Left kidney (tissue), 1 donor: ENCODE measurements at regions not wholly inside any gene's neighbourhood (a gene's known extent, or its start where the extent isn't known, plus 50 kb on each side); places are given as distances from the start of the nearest gene placed in this dataset.
A peak's percentile ranks its signal among the peaks of the same experiment; 100 is the strongest.
"Not testable (repeated sequence)": the region's sequence is repeated elsewhere in the genome, so short reads cannot be mapped to it uniquely, and the experiment has no call there.

Experiments used
- DNase-seq: peaks from one replicate; pipeline ENCODE4 v3.0.0-alpha.2; 2013

GRCh38 chr17:36695710-36696109 is 94.3 kb downstream of the MRM1 start:
- not testable (repeated sequence) for DNase-seq

GRCh38 chr17:36696805-36697204 is 95.4 kb downstream of the MRM1 start:
- DNase-seq: no peak

DNA sequence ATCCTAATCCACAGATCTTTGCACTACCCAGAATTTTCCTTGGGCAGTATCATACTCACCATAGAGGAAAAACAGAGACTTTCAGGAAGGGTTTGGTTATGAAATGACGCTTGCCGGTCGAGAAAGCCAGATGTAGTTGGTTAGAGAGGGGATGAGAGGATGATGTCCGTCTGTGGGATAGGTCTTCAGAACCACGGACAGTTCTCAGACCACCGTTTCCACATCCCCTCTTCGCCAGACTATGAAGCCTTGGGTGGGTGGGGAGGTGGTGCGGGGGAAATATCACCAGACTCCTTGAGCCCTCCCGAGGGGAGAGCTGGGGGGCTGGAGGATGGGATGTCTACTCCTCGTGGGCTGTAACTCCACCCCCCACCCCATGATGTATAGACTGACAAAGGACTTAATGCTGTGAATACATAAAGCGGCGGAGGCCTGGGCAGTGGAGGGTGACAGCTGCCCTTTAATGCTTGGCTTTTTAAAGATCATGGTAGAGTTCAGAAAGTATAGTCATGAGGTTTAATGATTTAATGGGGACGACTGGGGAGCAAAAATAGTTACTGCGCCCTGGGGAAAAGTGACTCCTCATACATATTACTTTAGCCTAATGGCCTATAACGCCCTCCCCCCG is 96.6 kb downstream of the MRM1 start:
- peak; percentile 47 for DNase-seq

GRCh38 chr17:36701429-36702099 is 100.2 kb downstream of the MRM1 start:
- DNase-seq: no peak

DNA sequence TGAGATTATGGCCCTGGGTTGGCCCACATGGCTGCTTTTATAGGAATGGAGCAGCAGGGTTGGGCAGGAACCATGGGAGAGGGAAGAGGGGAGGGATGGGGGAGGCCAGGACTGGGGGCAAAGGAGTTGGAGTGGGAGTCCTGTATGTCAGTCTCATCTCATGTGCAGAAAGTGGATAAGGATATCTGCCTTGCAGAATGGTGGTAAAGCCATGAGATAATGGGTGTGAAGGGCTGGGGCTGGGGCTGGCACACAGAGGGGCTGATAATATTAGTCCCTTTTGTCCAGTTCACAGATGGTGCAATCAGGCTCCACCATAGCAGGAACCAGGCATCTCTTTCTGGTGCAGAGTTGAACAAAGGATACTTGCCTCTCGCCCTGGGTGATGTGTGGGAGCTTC is 101.3 kb downstream of the MRM1 start:
- no peak for DNase-seq

GRCh38 chr17:36703860-36704266 is 102.5 kb downstream of the MRM1 start:
- peak; percentile 75 for DNase-seq

GRCh38 chr17:36705283-36705795 is 104.0 kb downstream of the MRM1 start:
- DNase-seq: no peak

DNA sequence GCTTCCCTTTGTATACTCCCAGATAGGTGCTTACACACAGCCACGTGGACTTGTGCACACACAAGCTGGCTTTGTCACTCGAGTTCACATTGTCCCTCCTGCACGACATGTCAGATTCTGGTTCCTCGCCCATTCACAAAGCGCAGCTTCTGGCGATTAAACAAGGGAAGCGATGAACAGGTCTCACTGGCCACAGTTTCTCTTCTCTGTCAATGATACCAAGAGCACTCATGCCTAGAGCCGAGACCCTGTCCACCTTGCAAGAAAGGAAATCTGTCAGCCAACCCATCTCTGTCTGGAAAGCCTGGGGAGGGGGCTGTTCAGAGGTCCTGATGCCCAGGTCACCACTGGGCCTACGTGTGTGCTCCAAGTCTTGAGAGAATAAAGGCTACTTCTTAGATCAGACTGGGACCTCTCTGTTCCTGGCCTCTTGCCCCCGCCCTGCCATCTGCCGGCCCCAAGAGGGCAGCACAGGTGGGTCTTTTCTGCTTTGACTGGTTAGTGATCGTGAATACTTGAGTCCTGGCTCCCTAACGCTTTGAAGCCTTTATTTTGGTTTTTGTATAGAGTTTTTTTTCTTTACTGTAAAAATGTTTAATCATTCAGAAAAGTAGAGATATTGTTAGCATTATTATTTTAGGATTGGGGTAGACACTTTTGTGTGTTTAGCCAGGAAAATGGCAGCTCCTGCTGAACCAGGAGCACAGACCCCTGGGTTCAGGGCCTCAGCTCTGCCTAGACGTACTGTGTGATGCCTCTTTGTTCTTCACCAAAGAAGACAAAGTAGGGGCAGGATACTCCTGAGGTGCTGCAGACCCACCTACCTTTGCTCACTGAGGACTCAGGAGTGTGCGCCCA is 104.7 kb downstream of the MRM1 start:
- DNase-seq: no peak

DNA sequence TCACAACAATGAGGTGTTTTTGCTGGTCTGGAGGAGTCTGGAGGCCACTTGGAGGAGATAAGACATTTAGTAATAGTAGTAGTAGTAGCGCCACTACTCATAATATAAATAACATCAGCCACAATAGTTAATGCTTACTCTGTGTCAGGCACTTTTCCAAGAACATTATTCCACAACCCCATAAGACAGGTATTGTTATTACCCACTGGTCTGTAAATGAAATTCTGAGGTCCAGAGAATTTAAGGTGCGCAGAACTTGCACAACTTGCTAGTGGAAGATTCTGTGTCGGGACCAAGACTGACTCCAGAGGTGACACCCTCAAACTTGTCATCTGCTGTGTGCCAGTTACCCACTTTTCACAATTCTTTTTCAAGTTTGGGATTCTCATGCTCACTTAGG is 106.5 kb downstream of the MRM1 start:
- DNase-seq: no peak

GRCh38 chr17:36714789-36715188 is 113.4 kb downstream of the MRM1 start:
- no peak for DNase-seq

GRCh38 chr17:36715951-36716350 is 114.6 kb downstream of the MRM1 start:
- no peak for DNase-seq

GRCh38 chr17:36717088-36717487 is 115.7 kb downstream of the MRM1 start:
- no peak for DNase-seq

DNA sequence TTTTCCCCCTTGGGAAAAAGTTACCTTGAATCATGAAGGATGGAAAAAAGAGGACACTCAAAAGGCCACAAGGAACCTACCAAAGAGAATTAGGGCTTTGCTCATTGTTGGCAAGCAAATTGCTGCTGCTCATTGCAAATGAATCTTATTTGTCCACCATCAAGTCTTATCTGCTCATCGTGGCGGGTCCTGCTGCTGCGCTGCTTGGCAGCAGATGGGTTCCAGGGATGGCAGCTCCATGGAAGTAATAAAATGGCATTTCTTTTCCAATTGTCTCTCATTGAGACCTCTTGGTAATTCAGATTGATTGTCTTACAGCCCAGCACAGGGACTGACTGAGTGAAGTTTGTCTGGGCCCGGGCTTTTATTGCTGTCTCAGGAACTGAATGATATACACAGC is 118.7 kb downstream of the MRM1 start:
- DNase-seq: no peak

- no peak for DNase-seq
These were observed 120.3 kb downstream of the MRM1 start for GRCh38 chr17:36721560-36722120.

- DNase-seq: peak; percentile 58
These were observed 120.9 kb downstream of the MRM1 start for GRCh38 chr17:36722121-36722902.

DNA sequence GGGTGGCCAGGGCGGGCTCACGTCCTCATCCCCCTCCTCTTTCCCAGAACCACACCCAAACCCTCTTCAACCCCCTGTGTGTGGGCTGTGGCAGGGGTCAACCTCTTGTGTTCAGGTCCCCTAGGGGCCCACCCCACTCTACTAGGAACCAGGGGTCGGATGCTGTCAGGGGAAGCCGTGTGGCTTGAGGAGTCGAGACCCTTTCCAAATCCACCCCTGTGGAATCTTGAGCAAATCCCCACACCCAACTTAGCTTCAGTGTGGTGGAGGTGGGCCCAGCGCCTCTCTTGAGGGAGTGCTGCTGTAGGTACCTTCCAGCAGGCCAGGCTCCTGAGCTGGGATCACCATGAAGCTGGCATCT is 121.5 kb downstream of the MRM1 start:
- DNase-seq: no peak

DNA sequence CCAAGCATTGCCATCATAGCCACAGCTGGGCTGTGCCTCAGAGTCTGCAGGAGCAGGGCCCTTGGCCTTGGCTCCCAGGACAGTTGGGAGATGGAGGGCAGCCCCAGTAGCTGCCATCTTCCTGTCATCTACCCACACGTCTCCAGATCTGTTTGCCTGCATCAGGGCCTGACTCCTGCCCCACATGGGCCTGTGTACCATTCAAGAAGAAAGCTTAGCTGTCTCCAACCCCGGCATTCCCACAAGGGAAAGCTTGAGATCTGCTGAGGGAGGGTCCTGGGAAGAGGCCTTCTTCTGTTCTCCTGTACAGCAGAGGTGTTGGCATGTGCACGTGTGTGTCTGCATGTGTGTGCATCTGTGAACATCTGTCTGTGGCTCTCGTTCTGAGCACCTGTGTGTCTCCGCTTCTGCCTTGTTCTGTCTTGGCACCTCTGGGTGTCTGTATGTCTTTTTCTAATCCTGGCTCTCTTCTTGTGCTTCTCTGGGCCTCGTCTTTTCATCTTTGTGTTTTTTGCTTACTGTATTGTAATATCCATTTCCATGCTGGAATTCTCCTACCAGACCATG is 122.2 kb downstream of the MRM1 start:
- DNase-seq: no peak

DNA sequence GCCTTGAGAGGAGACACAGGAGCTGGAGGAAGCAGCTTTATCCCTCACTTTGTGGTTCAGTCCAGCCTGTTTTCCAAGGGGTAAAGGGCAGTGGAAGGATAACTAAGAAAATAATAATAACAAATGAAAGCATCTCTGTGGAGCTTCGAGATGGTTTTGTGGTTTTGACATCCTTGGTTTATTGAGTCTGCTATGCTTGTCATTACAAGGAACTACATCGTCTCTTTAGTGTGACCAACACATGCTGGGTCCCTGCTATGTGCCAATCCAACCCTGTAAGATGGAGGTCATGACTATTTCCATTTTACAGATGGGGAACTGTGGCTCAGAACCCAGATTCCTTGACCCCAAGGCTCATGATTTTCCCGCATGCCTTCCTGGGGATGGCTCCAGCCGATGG is 124.8 kb downstream of the MRM1 start:
- DNase-seq: no peak

DNA sequence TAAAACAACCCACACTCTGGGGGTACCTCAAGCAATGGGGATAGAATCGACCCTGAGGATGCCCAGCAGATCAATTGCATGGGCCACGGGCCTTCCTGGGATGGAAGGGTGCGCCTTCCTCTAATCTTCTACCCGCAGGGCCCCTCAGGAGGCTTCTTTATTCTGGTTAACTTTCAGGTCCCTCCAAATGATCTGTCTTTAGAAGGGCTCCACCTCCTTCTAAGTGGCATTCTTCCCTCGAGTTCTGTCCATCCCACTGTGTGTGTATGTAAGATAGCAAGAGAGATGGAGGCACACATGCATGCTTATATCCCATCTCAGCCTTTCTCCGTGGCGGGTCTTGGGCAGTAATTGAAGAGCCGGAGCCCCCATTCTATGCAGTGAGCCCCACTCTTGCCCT is 125.7 kb downstream of the MRM1 start:
- no peak for DNase-seq

GRCh38 chr17:36727577-36727976 is 126.2 kb downstream of the MRM1 start:
- no peak for DNase-seq
